Neural progenitor cell (in vitro differentiated cells): ENCODE measurements at regions not wholly inside any gene's neighbourhood (a gene's known extent, or its start where the extent isn't known, plus 50 kb on each side); places are given as distances from the start of the nearest gene placed in this dataset.

Experiments
- DNase-seq: peaks from one replicate; pipeline ENCODE4 v3.0.0-alpha.2; 2016; ENCODE audit warnings: low spot score
- H2AFZ ChIP-seq: fragments of 200-600 bp; sonication (generic); replicated peaks from 2 replicates; pipeline ENCODE4 v1.6.1; 2016; ENCODE audit warnings: antibody characterized with exemption
- H3F3A ChIP-seq: fragments of 200-600 bp; sonication (generic); 2 replicates; pipeline ENCODE4 v1.6.1; 2016; ENCODE audit warnings: antibody characterized with exemption, low read depth
- H3K27ac ChIP-seq: fragments of 200-600 bp; sonication (generic); 2 replicates; pipeline ENCODE4 v1.5.1; 2016; ENCODE audit warnings: mild to moderate bottlenecking
- H3K27me3 ChIP-seq: fragments of 200-600 bp; sonication (generic); 2 replicates; pipeline ENCODE4 v1.6.1; 2016; ENCODE audit warnings: mild to moderate bottlenecking, moderate library complexity
- H3K36me3 ChIP-seq: fragments of 200-600 bp; sonication (generic); 2 replicates; pipeline ENCODE4 v1.5.1; 2016
- H3K4me1 ChIP-seq: fragments of 200-600 bp; sonication (generic); 2 replicates; pipeline ENCODE4 v1.6.1; 2016; ENCODE audit warnings: mixed run types
- H3K4me2 ChIP-seq: fragments of 200-600 bp; sonication (generic); 2 replicates; pipeline ENCODE4 v1.6.1; 2016
- H3K4me3 ChIP-seq: fragments of 200-600 bp; sonication (generic); 2 replicates; pipeline ENCODE4 v1.5.1; 2016
- H3K79me2 ChIP-seq: fragments of 200-600 bp; sonication (generic); 2 replicates; pipeline ENCODE4 v1.6.1; 2016; ENCODE audit warnings: low read depth
- H3K9ac ChIP-seq: fragments of 200-600 bp; sonication (generic); 2 replicates; pipeline ENCODE4 v1.6.1; 2016
- H3K9me3 ChIP-seq: fragments of 200-600 bp; sonication (generic); 2 replicates; pipeline ENCODE4 v1.5.1; 2016; ENCODE audit warnings: low read depth
- H4K20me1 ChIP-seq: fragments of 200-600 bp; sonication (generic); 2 replicates; pipeline ENCODE4 v1.6.1; 2016; ENCODE audit warnings: low read depth
- H3K27ac Mint-ChIP-seq: 3 replicates; pipeline ENCODE4 v1.8.0; 2021; ENCODE audit warnings: mixed read lengths
- H3K27me3 Mint-ChIP-seq: 2 replicates; pipeline ENCODE4 v1.8.0; 2022; ENCODE audit warnings: low read depth, mild to moderate bottlenecking, inconsistent platforms, moderate library complexity, mixed read lengths; ENCODE audit not compliant: insufficient read depth
- H3K36me3 Mint-ChIP-seq: 3 replicates; pipeline ENCODE4 v1.8.0; 2021; ENCODE audit warnings: mixed read lengths
- H3K4me1 Mint-ChIP-seq: 3 replicates; pipeline ENCODE4 v1.8.0; 2021; ENCODE audit warnings: mixed read lengths
- H3K4me3 Mint-ChIP-seq: 3 replicates; pipeline ENCODE4 v1.8.0; 2021; ENCODE audit warnings: mild to moderate bottlenecking, moderate library complexity, mixed read lengths
- H3K9me3 Mint-ChIP-seq: 3 replicates; pipeline ENCODE4 v1.8.0; 2020; ENCODE audit warnings: mixed read lengths
- EZH2 ChIP-seq: fragments of 200-600 bp; sonication (generic); IDR thresholded peaks from 2 replicates; pipeline ENCODE4 v1.6.1; 2017; ENCODE audit warnings: antibody characterized with exemption, mild to moderate bottlenecking, moderate library complexity
- EZH2phosphoT487 ChIP-seq: fragments of 200-600 bp; sonication (generic); IDR thresholded peaks from 2 replicates; pipeline ENCODE4 v1.6.1; 2017; ENCODE audit warnings: antibody characterized with exemption
- TF ChIP-seq, protein P1 (sequence below): fragments of 200-600 bp; sonication (generic); IDR thresholded peaks from 2 replicates; pipeline ENCODE4 v1.5.1; 2017; ENCODE audit warnings: antibody characterized with exemption, mild to moderate bottlenecking

DNA sequence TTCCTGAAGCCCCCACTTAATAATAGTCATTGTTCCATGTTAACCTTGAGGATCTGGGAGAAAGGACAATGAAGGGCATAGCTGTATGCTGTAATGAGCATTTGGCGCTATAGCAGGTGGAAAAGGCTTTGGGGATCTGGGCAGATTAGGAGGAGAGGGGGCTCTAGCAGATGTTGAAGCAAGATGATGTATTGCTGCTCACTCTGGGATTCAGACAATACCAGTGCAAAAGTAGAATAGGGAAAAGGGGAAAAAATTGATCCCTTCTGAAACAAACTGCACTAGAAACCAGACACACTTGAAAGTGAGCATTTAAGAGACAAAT lies 575.3 kb upstream of the MEF2C start:
- Mint-ChIP-seq H3K4me3 (no peak overlapping the region), H3K36me3 (no peaks in the 10 kb centered on the region), H3K27ac (no peak overlapping the region), H3K4me1 (no peaks in the 10 kb centered on the region), H3K27me3 (no peaks in the 10 kb centered on the region), H3K9me3 (no peaks in the 10 kb centered on the region)
- no peak for DNase-seq
- Histone ChIP-seq H3K4me3 (no peak overlapping the region), H3K27me3 (no peaks in the 10 kb centered on the region), H3K9ac (no peak overlapping the region), H3K9me3 (no peaks in the 10 kb centered on the region), H3K4me1 (no peaks in the 10 kb centered on the region), H3K36me3 (no peaks in the 10 kb centered on the region), H3K79me2 (no peaks in the 10 kb centered on the region), H4K20me1 (no peaks in the 10 kb centered on the region), H3K4me2 (no peak overlapping the region), H2AFZ (no peak overlapping the region), H3F3A (no peaks in the 10 kb centered on the region), H3K27ac (no peak overlapping the region)
- TF ChIP-seq, protein P1, sequence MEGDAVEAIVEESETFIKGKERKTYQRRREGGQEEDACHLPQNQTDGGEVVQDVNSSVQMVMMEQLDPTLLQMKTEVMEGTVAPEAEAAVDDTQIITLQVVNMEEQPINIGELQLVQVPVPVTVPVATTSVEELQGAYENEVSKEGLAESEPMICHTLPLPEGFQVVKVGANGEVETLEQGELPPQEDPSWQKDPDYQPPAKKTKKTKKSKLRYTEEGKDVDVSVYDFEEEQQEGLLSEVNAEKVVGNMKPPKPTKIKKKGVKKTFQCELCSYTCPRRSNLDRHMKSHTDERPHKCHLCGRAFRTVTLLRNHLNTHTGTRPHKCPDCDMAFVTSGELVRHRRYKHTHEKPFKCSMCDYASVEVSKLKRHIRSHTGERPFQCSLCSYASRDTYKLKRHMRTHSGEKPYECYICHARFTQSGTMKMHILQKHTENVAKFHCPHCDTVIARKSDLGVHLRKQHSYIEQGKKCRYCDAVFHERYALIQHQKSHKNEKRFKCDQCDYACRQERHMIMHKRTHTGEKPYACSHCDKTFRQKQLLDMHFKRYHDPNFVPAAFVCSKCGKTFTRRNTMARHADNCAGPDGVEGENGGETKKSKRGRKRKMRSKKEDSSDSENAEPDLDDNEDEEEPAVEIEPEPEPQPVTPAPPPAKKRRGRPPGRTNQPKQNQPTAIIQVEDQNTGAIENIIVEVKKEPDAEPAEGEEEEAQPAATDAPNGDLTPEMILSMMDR: no peak
- no peak for TF ChIP-seq EZH2phosphoT487
- no peak for TF ChIP-seq EZH2

DNA sequence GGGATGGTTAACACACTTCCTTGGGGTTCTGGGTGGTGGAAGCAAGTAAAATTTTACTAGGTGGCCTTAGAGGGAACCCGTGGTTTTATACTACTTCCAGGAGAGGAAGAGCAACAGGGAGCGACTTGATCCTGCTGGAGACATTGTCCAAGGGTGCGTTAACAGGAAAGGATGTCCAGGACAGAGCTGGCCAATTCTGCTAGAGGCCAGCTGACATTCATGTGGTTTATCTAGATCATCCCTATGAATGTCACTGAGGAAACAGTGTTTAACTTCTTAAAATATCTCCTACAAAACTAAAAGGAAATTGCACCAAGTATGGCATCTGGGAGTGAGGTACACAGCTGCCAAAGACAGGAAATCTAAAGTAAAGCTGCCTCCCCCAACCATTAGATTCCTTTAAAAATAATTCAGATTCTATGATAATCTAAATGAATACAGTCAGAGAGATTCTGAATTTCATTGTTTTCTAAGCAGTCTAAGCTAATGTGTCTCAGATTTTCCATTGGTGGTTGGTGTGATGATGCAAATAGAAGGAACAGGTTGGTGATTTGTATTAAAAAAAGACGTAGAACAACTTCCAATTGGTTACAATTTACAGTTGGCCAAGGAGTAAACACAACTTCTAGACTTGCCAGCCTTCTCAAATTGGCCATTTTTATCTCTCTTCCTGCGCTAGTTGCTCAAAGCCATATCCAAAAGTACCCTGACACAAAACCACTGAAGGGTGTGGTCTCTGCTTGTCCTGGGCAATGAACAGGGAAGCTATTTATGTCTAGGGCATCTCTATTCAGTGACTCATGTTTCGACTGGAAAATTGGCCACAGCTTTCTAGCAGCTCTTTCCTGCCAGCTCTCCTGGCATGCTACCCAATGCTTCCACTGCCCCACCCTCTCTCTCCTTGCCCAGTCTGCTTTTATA lies 574.7 kb upstream of the MEF2C start:
- H3K27me3 Mint-ChIP-seq: no peaks in the 10 kb centered on the region
- Histone ChIP-seq H3K9me3 (no peaks in the 10 kb centered on the region), H3K9ac (no peak overlapping the region), H2AFZ (no peak overlapping the region), H3F3A (no peaks in the 10 kb centered on the region), H3K79me2 (no peaks in the 10 kb centered on the region), H3K4me3 (no peak overlapping the region), H3K4me1 (no peaks in the 10 kb centered on the region), H4K20me1 (no peaks in the 10 kb centered on the region), H3K4me2 (no peak overlapping the region), H3K27ac (no peak overlapping the region), H3K27me3 (no peaks in the 10 kb centered on the region), H3K36me3 (no peaks in the 10 kb centered on the region)
- no peaks in the 10 kb centered on the region for H3K4me1 Mint-ChIP-seq
- no peak overlapping the region for H3K4me3 Mint-ChIP-seq
- TF ChIP-seq EZH2phosphoT487: no peak
- TF ChIP-seq, protein P1: no peak
- TF ChIP-seq EZH2: no peak
- no peaks in the 10 kb centered on the region for H3K9me3 Mint-ChIP-seq
- H3K36me3 Mint-ChIP-seq: no peaks in the 10 kb centered on the region
- no peak overlapping the region for H3K27ac Mint-ChIP-seq
- DNase-seq: no peak

DNA sequence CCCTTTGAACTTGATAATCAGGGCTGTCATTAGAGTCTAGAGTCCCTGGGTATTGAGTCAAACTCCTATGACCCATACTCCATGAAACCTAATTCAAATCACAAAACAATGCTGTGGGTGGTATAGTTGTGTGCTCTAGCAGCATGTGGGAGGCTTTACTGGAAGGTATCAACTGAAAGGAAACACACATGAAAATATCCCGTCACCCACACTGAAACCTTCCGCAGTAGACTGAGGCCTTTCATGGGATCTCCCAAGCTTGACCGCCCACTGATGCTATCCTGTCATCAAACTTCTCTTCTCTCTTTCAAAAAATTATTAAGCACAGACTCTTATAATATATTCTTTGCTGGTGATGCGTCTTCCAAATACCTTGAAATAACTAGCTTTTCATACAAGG lies 569.1 kb upstream of the MEF2C start:
- no peak overlapping the region for H3K4me3 Mint-ChIP-seq
- H3K27ac ChIP-seq: no peak overlapping the region

More for the DNA sequence above, 569.1 kb upstream of the MEF2C start:
- Histone ChIP-seq H3K9ac (no peak overlapping the region), H2AFZ (no peak overlapping the region), H3K9me3 (no peaks in the 10 kb centered on the region), H3K36me3 (no peaks in the 10 kb centered on the region), H3K27me3 (no peaks in the 10 kb centered on the region), H3K79me2 (no peaks in the 10 kb centered on the region), H3K4me1 (peaks cover 13% of the 10 kb centered on the region), H3K4me2 (no peak overlapping the region), H4K20me1 (no peaks in the 10 kb centered on the region), H3K4me3 (no peak overlapping the region), H3F3A (no peaks in the 10 kb centered on the region)
- no peaks in the 10 kb centered on the region for H3K27me3 Mint-ChIP-seq
- no peak for DNase-seq
- TF ChIP-seq EZH2: no peak
- TF ChIP-seq, protein P1: no peak
- no peak for TF ChIP-seq EZH2phosphoT487
- peaks cover 4% of the 10 kb centered on the region for H3K4me1 Mint-ChIP-seq
- H3K36me3 Mint-ChIP-seq: no peaks in the 10 kb centered on the region
- no peak overlapping the region for H3K27ac Mint-ChIP-seq
- no peaks in the 10 kb centered on the region for H3K9me3 Mint-ChIP-seq
